ENCODE measurements at regions not wholly inside any gene's neighbourhood (a gene's known extent, or its start where the extent isn't known, plus 50 kb on each side); places are given as distances from the start of the nearest gene placed in this dataset.

DNA sequence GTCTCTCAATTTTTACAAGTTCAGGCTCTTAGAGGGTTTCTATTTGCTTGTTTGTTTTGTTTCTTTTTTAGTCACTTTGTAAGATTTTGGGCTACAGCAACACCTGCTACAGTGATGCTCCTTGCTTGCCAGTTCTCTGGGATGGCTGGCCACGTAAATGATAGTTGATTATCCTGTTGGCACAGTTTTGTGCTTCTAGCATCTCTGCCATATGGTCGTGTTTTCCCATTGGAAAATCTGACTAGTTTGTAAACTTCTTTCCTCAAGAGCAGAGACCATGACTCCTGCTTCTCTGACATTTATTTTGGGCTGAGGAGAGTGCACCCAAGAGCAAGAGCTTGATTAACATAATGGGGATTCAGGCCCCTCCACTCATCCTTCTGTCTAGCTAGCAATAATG, 1621.6 kb upstream of the RAG2 start:
- CTCF ChIA-PET, result no interaction called here

More for the DNA sequence above, 1621.6 kb upstream of the RAG2 start:
- WGBS (ENCODE audit: insufficient coverage, insufficient replicate concordance, low lambda C conversion rate, missing lambda C conversion rate), result 0% methylated on average over 2 of the region's 2 CpGs
- Histone ChIP-seq H2AFZ (ENCODE audit: control insufficient read depth, low read depth, low read length) (no peak overlapping the region), H4K20me1 (ENCODE audit: control insufficient read depth, insufficient read depth) (no peaks in the 10 kb centered on the region), H3K36me3 (ENCODE audit: control insufficient read depth in 2 of 2, insufficient read depth in 2 of 2, low read length in 1 of 2) (no peaks in the 10 kb centered on the region), H3K9me3 (replicated peaks; ENCODE audit: control insufficient read depth, insufficient read depth, low read length) (no peaks in the 10 kb centered on the region), H3K9ac (ENCODE audit: control insufficient read depth, insufficient read depth, low read length) (no peak overlapping the region), H3K27ac (ENCODE audit: control insufficient read depth, insufficient read depth) (no peak overlapping the region), H3K4me2 (ENCODE audit: control insufficient read depth, insufficient read depth) (no peak overlapping the region), H3K4me1 (ENCODE audit: control insufficient read depth, insufficient read depth, low read length) (no peaks in the 10 kb centered on the region), H3K4me3 (no peak overlapping the region), H3K79me2 (ENCODE audit: control insufficient read depth, insufficient read depth, low read length) (no peaks in the 10 kb centered on the region), H3K27me3 (replicated peaks in 1 of 2; ENCODE audit: control insufficient read depth in 2 of 2, insufficient read depth in 2 of 2, low read length in 1 of 2) (no peaks in the 10 kb centered on the region)
- no TSS peak for BruUV-seq (replicated peaks)
- no peak for ATAC-seq
- ChIA-PET SMC1A (ENCODE audit: uncharacterized antibody, unreplicated experiment) (no interaction called here), POLR2A (no interaction called here), RAD21 (ENCODE audit: unreplicated experiment) (no interaction called here)
- intact Hi-C loops (cut with micrococcal nuclease; ENCODE audit: unreplicated experiment), result no loop called here
- FAIRE-seq, result no peak
- no peak for DNase-seq (ENCODE audit: low read depth, low spot score)
- in situ Hi-C loops (cut with MboI), result no loop called here
- TF ChIP-seq RBBP5 (conservative IDR thresholded peaks at IDR 0.05) (no peak), CBFB (IDR thresholded peaks at IDR 0.05; ENCODE audit: low read depth) (no peak), TCF12 (IDR thresholded peaks at IDR 0.05; ENCODE audit: low read depth, low read length) (no peak), ZNF274 (IDR thresholded peaks at IDR 0.05; ENCODE audit: insufficient read depth, insufficient read length) (no peak), MLLT1 (IDR thresholded peaks at IDR 0.05) (no peak), RUNX3 (IDR thresholded peaks at IDR 0.05; ENCODE audit: low read length) (no peak), MEF2A (IDR thresholded peaks at IDR 0.05; ENCODE audit: insufficient read depth, low read depth, low read length) (no peak)
- TF ChIP-seq, protein P1, sequence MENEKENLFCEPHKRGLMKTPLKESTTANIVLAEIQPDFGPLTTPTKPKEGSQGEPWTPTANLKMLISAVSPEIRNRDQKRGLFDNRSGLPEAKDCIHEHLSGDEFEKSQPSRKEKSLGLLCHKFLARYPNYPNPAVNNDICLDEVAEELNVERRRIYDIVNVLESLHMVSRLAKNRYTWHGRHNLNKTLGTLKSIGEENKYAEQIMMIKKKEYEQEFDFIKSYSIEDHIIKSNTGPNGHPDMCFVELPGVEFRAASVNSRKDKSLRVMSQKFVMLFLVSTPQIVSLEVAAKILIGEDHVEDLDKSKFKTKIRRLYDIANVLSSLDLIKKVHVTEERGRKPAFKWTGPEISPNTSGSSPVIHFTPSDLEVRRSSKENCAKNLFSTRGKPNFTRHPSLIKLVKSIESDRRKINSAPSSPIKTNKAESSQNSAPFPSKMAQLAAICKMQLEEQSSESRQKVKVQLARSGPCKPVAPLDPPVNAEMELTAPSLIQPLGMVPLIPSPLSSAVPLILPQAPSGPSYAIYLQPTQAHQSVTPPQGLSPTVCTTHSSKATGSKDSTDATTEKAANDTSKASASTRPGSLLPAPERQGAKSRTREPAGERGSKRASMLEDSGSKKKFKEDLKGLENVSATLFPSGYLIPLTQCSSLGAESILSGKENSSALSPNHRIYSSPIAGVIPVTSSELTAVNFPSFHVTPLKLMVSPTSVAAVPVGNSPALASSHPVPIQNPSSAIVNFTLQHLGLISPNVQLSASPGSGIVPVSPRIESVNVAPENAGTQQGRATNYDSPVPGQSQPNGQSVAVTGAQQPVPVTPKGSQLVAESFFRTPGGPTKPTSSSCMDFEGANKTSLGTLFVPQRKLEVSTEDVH (IDR thresholded peaks at IDR 0.05; ENCODE audit: low read depth, partially characterized antibody), result no peak
- TF ChIP-seq, protein P2, sequence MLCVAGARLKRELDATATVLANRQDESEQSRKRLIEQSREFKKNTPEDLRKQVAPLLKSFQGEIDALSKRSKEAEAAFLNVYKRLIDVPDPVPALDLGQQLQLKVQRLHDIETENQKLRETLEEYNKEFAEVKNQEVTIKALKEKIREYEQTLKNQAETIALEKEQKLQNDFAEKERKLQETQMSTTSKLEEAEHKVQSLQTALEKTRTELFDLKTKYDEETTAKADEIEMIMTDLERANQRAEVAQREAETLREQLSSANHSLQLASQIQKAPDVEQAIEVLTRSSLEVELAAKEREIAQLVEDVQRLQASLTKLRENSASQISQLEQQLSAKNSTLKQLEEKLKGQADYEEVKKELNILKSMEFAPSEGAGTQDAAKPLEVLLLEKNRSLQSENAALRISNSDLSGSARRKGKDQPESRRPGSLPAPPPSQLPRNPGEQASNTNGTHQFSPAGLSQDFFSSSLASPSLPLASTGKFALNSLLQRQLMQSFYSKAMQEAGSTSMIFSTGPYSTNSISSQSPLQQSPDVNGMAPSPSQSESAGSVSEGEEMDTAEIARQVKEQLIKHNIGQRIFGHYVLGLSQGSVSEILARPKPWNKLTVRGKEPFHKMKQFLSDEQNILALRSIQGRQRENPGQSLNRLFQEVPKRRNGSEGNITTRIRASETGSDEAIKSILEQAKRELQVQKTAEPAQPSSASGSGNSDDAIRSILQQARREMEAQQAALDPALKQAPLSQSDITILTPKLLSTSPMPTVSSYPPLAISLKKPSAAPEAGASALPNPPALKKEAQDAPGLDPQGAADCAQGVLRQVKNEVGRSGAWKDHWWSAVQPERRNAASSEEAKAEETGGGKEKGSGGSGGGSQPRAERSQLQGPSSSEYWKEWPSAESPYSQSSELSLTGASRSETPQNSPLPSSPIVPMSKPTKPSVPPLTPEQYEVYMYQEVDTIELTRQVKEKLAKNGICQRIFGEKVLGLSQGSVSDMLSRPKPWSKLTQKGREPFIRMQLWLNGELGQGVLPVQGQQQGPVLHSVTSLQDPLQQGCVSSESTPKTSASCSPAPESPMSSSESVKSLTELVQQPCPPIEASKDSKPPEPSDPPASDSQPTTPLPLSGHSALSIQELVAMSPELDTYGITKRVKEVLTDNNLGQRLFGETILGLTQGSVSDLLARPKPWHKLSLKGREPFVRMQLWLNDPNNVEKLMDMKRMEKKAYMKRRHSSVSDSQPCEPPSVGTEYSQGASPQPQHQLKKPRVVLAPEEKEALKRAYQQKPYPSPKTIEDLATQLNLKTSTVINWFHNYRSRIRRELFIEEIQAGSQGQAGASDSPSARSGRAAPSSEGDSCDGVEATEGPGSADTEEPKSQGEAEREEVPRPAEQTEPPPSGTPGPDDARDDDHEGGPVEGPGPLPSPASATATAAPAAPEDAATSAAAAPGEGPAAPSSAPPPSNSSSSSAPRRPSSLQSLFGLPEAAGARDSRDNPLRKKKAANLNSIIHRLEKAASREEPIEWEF (IDR thresholded peaks at IDR 0.05; ENCODE audit: insufficient replicate concordance, low read depth, low read length), result no peak
- TF ChIP-seq, protein P3, sequence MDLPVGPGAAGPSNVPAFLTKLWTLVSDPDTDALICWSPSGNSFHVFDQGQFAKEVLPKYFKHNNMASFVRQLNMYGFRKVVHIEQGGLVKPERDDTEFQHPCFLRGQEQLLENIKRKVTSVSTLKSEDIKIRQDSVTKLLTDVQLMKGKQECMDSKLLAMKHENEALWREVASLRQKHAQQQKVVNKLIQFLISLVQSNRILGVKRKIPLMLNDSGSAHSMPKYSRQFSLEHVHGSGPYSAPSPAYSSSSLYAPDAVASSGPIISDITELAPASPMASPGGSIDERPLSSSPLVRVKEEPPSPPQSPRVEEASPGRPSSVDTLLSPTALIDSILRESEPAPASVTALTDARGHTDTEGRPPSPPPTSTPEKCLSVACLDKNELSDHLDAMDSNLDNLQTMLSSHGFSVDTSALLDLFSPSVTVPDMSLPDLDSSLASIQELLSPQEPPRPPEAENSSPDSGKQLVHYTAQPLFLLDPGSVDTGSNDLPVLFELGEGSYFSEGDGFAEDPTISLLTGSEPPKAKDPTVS (IDR thresholded peaks at IDR 0.05; ENCODE audit: low read depth, low read length), result no peak

Measured in GM12878 (cell line).